ENCODE measurements at regions not wholly inside any gene's neighbourhood (a gene's known extent, or its start where the extent isn't known, plus 50 kb on each side); places are given as distances from the start of the nearest gene placed in this dataset.

DNA sequence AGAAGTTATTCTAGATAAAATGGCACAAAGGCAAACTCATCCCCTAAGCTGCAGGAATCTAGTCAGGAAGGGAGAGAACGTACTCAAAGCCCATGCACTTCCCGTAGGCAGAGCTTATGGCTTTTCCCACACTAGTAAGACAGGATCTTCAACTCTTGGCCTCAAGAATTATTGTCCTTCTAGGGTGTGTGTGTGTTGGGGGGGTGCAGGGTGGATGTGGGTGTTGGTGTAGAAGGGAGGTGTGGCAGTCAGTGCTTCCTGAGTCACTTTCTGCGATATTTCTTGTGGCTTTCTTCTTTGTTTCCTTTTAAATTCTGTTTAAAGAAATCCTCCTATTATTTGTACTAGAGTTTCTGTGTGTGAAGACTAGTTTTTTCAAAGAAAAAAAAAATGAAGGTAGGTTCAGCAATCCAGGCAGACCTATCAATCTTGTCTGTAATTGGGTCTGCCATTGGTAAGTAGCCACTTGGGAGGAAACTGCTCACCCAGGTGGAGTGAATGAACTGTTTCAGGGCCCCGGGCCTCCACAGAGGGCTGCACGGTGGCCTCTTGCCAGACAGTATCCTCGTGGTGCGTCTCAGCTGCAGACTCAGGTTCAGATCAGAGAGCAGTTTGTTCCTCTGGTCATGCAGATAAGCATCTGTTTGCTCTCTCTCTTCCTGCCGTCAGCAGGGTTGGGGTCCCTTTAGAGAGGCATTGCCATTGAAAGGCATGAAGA lies 131.9 kb downstream of the NPR3 start:
- no peak for TF ChIP-seq YY1 (IDR thresholded peaks at IDR 0.05; ENCODE audit: low read depth)
- 0 out of 2 replicates have a peak, but pooled peaks have one; percentile 11 for TF ChIP-seq TCF12 (IDR thresholded peaks at IDR 0.05; ENCODE audit: low read depth)

GRCh38 chr5:32843531-32843895 lies 132.4 kb downstream of the NPR3 start:
- TF ChIP-seq NFIC (IDR thresholded peaks at IDR 0.05) (0 out of 2 replicates have a peak, but pooled peaks have one; percentile 6), CEBPB (IDR thresholded peaks at IDR 0.05) (peak; percentile 33; the same call in 1 of the 2 replicates), EP300 (IDR thresholded peaks at IDR 0.05; ENCODE audit: borderline replicate concordance) (peak; percentile 18; the same call in 1 of the 2 replicates), TEAD4 (IDR thresholded peaks at IDR 0.05) (peak; percentile 17; the same call in 1 of the 2 replicates)
- TF ChIP-seq, protein P1, sequence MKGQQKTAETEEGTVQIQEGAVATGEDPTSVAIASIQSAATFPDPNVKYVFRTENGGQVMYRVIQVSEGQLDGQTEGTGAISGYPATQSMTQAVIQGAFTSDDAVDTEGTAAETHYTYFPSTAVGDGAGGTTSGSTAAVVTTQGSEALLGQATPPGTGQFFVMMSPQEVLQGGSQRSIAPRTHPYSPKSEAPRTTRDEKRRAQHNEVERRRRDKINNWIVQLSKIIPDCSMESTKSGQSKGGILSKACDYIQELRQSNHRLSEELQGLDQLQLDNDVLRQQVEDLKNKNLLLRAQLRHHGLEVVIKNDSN (IDR thresholded peaks at IDR 0.05): no peak

DNA sequence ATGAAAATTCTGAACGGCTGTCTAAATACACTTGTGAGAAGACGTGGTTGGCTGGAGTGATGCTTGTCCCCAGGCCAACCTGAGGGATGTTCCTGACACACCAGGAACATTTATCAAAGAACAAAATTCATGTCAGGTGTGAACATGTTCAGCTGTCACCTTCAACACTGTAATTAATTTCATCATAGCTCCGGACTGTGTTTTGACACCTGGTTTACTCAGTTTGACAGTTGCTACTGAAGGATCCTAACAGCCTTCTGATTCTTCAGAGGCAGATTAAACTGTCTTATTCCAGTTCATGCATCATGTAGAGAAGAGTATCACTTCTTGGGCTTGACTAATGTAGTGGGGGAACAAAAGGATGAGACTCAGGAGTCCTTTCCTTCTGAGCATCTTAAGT lies 134.1 kb downstream of the NPR3 start:
- TF ChIP-seq FOXM1 (IDR thresholded peaks at IDR 0.05; ENCODE audit: borderline replicate concordance, low read depth) (no peak), EP300 (IDR thresholded peaks at IDR 0.05; ENCODE audit: borderline replicate concordance) (no peak), YY1 (IDR thresholded peaks at IDR 0.05; ENCODE audit: low read depth) (no peak), TCF12 (IDR thresholded peaks at IDR 0.05; ENCODE audit: low read depth) (no peak), CREB1 (IDR thresholded peaks at IDR 0.05; ENCODE audit: low read depth) (no peak), EGR1 (IDR thresholded peaks at IDR 0.05) (no peak), TEAD4 (IDR thresholded peaks at IDR 0.05) (no peak), ZBTB7A (IDR thresholded peaks at IDR 0.05; ENCODE audit: low read depth) (no peak), TAF1 (IDR thresholded peaks at IDR 0.05; ENCODE audit: low read depth) (no peak), RAD21 (IDR thresholded peaks at IDR 0.05; ENCODE audit: low read depth) (no peak), CEBPB (IDR thresholded peaks at IDR 0.05) (no peak), NFIC (IDR thresholded peaks at IDR 0.05) (no peak)
- TF ChIP-seq, protein P2, sequence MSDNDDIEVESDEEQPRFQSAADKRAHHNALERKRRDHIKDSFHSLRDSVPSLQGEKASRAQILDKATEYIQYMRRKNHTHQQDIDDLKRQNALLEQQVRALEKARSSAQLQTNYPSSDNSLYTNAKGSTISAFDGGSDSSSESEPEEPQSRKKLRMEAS (IDR thresholded peaks at IDR 0.05): no peak
- TF ChIP-seq, protein P3, sequence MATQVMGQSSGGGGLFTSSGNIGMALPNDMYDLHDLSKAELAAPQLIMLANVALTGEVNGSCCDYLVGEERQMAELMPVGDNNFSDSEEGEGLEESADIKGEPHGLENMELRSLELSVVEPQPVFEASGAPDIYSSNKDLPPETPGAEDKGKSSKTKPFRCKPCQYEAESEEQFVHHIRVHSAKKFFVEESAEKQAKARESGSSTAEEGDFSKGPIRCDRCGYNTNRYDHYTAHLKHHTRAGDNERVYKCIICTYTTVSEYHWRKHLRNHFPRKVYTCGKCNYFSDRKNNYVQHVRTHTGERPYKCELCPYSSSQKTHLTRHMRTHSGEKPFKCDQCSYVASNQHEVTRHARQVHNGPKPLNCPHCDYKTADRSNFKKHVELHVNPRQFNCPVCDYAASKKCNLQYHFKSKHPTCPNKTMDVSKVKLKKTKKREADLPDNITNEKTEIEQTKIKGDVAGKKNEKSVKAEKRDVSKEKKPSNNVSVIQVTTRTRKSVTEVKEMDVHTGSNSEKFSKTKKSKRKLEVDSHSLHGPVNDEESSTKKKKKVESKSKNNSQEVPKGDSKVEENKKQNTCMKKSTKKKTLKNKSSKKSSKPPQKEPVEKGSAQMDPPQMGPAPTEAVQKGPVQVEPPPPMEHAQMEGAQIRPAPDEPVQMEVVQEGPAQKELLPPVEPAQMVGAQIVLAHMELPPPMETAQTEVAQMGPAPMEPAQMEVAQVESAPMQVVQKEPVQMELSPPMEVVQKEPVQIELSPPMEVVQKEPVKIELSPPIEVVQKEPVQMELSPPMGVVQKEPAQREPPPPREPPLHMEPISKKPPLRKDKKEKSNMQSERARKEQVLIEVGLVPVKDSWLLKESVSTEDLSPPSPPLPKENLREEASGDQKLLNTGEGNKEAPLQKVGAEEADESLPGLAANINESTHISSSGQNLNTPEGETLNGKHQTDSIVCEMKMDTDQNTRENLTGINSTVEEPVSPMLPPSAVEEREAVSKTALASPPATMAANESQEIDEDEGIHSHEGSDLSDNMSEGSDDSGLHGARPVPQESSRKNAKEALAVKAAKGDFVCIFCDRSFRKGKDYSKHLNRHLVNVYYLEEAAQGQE (IDR thresholded peaks at IDR 0.05; ENCODE audit: low read depth): no peak
- TF ChIP-seq, protein P1 (IDR thresholded peaks at IDR 0.05): no peak

GRCh38 chr5:32848120-32848519 lies 137.0 kb downstream of the NPR3 start:
- no peak for TF ChIP-seq NFIC (IDR thresholded peaks at IDR 0.05)
- TF ChIP-seq TCF12 (IDR thresholded peaks at IDR 0.05; ENCODE audit: low read depth): no peak
- no peak for TF ChIP-seq EP300 (IDR thresholded peaks at IDR 0.05; ENCODE audit: borderline replicate concordance)
- no peak for TF ChIP-seq TEAD4 (IDR thresholded peaks at IDR 0.05)
- TF ChIP-seq FOXM1 (IDR thresholded peaks at IDR 0.05; ENCODE audit: borderline replicate concordance, low read depth): no peak
- TF ChIP-seq RAD21 (IDR thresholded peaks at IDR 0.05; ENCODE audit: low read depth): no peak
- no peak for TF ChIP-seq ZBTB7A (IDR thresholded peaks at IDR 0.05; ENCODE audit: low read depth)
- no peak for TF ChIP-seq YY1 (IDR thresholded peaks at IDR 0.05; ENCODE audit: low read depth)
- TF ChIP-seq CREB1 (IDR thresholded peaks at IDR 0.05; ENCODE audit: low read depth): no peak
- TF ChIP-seq, protein P3 (IDR thresholded peaks at IDR 0.05; ENCODE audit: low read depth): no peak
- TF ChIP-seq, protein P1 (IDR thresholded peaks at IDR 0.05): no peak
- no peak for TF ChIP-seq TAF1 (IDR thresholded peaks at IDR 0.05; ENCODE audit: low read depth)
- TF ChIP-seq, protein P2 (IDR thresholded peaks at IDR 0.05): no peak
- no peak for TF ChIP-seq CEBPB (IDR thresholded peaks at IDR 0.05)
- no peak for TF ChIP-seq EGR1 (IDR thresholded peaks at IDR 0.05)

DNA sequence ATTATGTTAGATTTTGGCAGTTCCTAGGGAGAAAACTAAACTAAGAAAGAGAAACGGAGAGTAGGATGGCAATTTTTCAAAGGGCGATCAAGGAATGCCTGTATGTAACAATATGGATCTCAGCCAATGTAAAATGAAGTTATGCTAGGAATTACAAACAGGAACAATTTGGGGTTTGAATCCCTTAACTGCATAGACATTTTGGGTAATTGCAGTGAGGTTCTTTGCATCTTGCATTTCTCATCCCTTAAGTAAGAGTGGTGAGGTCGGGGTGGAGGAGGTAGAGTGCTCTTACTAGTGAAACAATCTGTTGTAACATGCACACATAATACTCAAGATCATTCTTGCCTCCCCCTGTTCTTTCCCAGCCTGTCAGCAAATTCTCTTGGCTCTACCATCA lies 137.6 kb downstream of the NPR3 start:
- TF ChIP-seq EGR1 (IDR thresholded peaks at IDR 0.05) (no peak), YY1 (IDR thresholded peaks at IDR 0.05; ENCODE audit: low read depth) (no peak), CREB1 (IDR thresholded peaks at IDR 0.05; ENCODE audit: low read depth) (no peak), FOXM1 (IDR thresholded peaks at IDR 0.05; ENCODE audit: borderline replicate concordance, low read depth) (no peak)
- TF ChIP-seq, protein P2 (IDR thresholded peaks at IDR 0.05): no peak
